OCI-LY7 (cell line): ENCODE measurements at regions not wholly inside any gene's neighbourhood (a gene's known extent, or its start where the extent isn't known, plus 50 kb on each side); places are given as distances from the start of the nearest gene placed in this dataset.

Experiments
- CTCF ChIP-seq: fragments of 200-600 bp; sonication (generic); conservative IDR thresholded peaks from 2 replicates; pipeline ENCODE4 v1.5.1; 2014; ENCODE audit warnings: mild to moderate bottlenecking, antibody characterized with exemption, low read length, moderate library complexity, mixed read lengths
- EZH2phosphoT487 ChIP-seq: fragments of 200-600 bp; sonication (generic); IDR thresholded peaks from 2 replicates; pipeline ENCODE4 v1.6.1; 2018; ENCODE audit warnings: low read depth, borderline replicate concordance, mild to moderate bottlenecking, mixed run types, antibody characterized with exemption, low read length, moderate library complexity, mixed read lengths

GRCh38 chr2:49567021-49567420 is 412.7 kb upstream of the FSHR start:
- TF ChIP-seq CTCF (no peak), EZH2phosphoT487 (no peak)
